ENCODE measurements at regions not wholly inside any gene's neighbourhood (a gene's known extent, or its start where the extent isn't known, plus 50 kb on each side); places are given as distances from the start of the nearest gene placed in this dataset.

DNA sequence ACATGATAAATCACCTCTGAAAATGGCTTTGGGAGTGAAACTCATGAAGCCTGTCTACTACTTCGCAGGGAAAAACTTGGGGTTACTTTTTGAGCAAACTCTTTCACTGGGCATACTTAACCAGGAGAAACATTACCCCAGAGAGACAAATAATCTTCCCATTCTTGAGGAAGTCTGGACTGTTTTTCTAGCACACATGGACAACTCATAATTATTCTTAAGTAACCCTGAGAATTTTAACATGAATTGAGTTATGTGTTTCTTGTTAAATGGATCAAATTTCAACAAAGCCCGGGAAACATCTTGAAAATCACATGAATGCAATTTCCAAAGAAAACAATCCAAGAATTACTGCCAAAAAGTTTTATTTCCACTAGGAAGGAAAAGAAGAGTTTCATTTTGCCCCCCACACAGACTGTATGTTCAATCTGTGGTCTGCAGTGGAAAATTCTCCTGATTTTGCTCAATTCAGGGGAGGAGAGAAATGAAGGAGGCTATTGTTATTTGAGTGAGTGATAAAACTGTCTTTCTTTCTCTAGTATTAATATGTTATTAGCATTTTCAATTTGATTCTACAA, 564.8 kb upstream of the CLINT1 start:
- Histone ChIP-seq H3K27me3 (no peaks in the 10 kb centered on the region), H3K4me3 (no peak overlapping the region), H3K4me1 (no peaks in the 10 kb centered on the region), H3K9me3 (no peaks in the 10 kb centered on the region), H3K36me3 (replicated peaks in 1 of 2; ENCODE audit: insufficient read depth in 1 of 2, low read depth in 2 of 2) (no peaks in the 10 kb centered on the region), H3K27ac (no peak overlapping the region)
- 83 to 86% methylated on average over 2 of the region's 2 CpGs for WGBS, 2 donors
- no peak for DNase-seq
- no peak for TF ChIP-seq POLR2A (IDR thresholded peaks at IDR 0.05)
- TF ChIP-seq, protein P1, sequence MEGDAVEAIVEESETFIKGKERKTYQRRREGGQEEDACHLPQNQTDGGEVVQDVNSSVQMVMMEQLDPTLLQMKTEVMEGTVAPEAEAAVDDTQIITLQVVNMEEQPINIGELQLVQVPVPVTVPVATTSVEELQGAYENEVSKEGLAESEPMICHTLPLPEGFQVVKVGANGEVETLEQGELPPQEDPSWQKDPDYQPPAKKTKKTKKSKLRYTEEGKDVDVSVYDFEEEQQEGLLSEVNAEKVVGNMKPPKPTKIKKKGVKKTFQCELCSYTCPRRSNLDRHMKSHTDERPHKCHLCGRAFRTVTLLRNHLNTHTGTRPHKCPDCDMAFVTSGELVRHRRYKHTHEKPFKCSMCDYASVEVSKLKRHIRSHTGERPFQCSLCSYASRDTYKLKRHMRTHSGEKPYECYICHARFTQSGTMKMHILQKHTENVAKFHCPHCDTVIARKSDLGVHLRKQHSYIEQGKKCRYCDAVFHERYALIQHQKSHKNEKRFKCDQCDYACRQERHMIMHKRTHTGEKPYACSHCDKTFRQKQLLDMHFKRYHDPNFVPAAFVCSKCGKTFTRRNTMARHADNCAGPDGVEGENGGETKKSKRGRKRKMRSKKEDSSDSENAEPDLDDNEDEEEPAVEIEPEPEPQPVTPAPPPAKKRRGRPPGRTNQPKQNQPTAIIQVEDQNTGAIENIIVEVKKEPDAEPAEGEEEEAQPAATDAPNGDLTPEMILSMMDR (IDR thresholded peaks at IDR 0.05) = no peak
- intact Hi-C loops (cut with DNase I) = no loop called here
- ATAC-seq = no peak

DNA sequence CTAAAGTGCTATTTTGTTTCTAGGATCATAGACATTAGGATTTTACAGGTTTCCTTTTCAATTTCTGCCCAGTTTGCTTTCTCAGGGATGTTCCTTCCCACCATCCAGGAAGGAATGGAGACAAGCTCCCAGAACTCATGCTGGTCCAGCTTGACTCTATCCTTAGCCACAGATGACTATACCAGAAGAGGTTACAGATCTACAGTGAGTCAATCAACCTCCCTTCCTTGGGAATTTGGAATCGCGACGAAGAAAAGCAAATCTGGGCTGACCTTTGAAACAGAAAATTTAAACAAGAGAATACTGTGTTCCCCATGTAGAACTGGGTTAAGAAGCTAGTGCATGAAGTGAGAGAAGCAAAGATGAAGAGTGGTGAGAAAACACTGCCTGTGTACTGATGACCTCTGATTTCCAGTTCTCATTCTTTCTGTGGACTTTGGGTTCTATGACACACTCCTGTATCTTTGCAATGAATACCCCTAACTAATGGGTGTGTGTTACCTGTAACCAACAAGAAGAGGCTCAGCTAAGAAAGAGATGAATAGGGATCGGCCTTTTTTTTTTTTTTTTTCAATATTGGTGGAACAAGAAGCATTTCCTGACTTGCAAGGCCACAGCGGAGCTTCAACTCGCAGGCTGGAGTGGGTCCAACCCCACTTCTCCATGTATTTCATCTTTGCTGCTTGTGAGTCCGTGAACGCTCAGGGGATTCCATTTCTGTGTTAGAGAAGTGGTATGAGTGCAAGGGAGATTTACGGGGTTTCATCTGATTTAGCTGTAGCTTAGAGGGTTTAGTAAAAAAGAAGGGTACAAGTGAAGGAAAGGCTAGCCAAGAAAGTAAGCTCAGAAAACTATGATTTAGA, 563.9 kb upstream of the CLINT1 start:
- Histone ChIP-seq H3K4me3 (no peak overlapping the region), H3K36me3 (replicated peaks in 1 of 2; ENCODE audit: insufficient read depth in 1 of 2, low read depth in 2 of 2) (no peaks in the 10 kb centered on the region), H3K9me3 (no peaks in the 10 kb centered on the region), H3K4me1 (no peaks in the 10 kb centered on the region), H3K27me3 (no peaks in the 10 kb centered on the region), H3K27ac (no peak overlapping the region)
- ATAC-seq (no peak), DNase-seq (no peak)
- no peak for TF ChIP-seq POLR2A (IDR thresholded peaks at IDR 0.05)
- TF ChIP-seq, protein P1 (IDR thresholded peaks at IDR 0.05) = no peak
- intact Hi-C loops (cut with DNase I) = no loop called here
- WGBS, 2 donors = 87 to 88% methylated on average over 9 of the region's 9 CpGs

DNA sequence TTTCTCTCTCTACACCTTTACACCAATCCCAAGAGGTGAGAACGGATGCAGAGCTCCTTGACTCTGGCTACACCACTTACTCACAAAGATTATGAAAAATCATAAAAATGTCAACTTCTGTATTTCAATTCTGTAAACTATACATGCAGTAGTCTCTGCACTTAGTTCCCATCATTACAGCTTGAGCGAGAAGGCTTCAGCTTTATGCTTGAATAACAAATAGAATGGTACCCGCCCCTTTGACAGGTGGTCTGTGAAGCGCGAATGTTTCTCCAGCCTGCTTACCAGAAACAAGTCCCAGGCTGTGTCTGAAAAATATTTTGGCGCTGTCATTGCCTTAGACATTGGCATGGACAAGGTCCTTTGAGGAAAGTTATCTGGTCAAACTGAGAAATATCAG, 562.4 kb upstream of the CLINT1 start:
- H3K36me3 ChIP-seq (replicated peaks in 1 of 2; ENCODE audit: insufficient read depth in 1 of 2, low read depth in 2 of 2) = no peaks in the 10 kb centered on the region
- intact Hi-C loops (cut with DNase I) = no loop called here
- no peak overlapping the region for H3K27ac ChIP-seq
- 89 to 93% methylated on average over 6 of the region's 6 CpGs for WGBS, 2 donors
- ATAC-seq (no peak), DNase-seq (no peak)
- H3K9me3 ChIP-seq = no peaks in the 10 kb centered on the region
- H3K4me1 ChIP-seq = no peaks in the 10 kb centered on the region
- TF ChIP-seq POLR2A (IDR thresholded peaks at IDR 0.05) = no peak
- TF ChIP-seq, protein P1 (IDR thresholded peaks at IDR 0.05) = no peak
- no peak overlapping the region for H3K4me3 ChIP-seq
- no peaks in the 10 kb centered on the region for H3K27me3 ChIP-seq

DNA sequence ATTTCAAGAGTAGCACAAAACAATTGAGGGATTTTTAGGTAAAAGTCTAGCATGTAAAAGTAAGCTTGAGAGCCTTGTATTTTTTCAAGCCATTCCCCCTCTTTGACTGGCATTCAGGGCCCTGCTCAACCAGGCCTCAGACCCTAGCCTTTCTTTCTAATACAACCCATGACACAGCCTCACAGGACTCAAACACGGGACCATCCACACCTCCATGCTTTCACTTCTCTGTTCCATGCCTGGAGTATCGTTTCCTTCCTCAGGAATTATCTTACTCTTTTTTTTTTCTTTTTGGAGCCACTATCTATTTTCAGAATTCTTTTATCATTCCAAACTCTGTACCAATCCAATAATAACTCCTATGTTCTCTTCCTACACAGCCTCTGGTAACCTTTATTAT, 560.2 kb upstream of the CLINT1 start:
- no peak for TF ChIP-seq POLR2A (IDR thresholded peaks at IDR 0.05)
- TF ChIP-seq, protein P1 (IDR thresholded peaks at IDR 0.05) = no peak
- Histone ChIP-seq H3K36me3 (replicated peaks in 1 of 2; ENCODE audit: insufficient read depth in 1 of 2, low read depth in 2 of 2) (no peaks in the 10 kb centered on the region), H3K9me3 (no peaks in the 10 kb centered on the region), H3K4me1 (no peaks in the 10 kb centered on the region), H3K27me3 (no peaks in the 10 kb centered on the region), H3K27ac (no peak overlapping the region), H3K4me3 (no peak overlapping the region)
- ATAC-seq (no peak), DNase-seq (no peak)
- WGBS, 2 donors = 85% methylated on average over 2 of the region's 2 CpGs
- intact Hi-C loops (cut with DNase I) = no loop called here
